Superior temporal gyrus (tissue), 1 donor: ENCODE measurements at regions not wholly inside any gene's neighbourhood (a gene's known extent, or its start where the extent isn't known, plus 50 kb on each side); places are given as distances from the start of the nearest gene placed in this dataset.
A peak's percentile ranks its signal among the peaks of the same experiment; 100 is the strongest.

Experiments used
- DNase-seq: peaks from one replicate; pipeline ENCODE4 v3.0.0-alpha.2; 2016; ENCODE audit errors: extremely low spot score

DNA sequence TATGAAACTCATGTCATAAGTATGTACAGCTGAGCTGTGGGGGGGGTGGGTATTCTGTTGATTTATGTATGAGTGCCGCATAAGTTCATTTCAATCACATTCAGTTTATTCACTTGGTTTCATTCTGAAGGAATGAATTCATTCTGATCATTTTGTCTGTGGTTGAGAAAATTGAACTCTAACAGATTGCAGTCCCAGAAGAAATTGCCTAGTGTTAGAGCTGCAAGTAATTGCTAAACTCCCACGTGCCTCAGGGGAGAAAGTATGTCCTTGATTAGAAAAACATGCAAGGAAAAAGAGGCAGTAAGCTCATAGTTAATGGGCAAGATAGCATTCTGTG, 442.4 kb upstream of the MGAT4C start:
- DNase-seq = no peak

DNA sequence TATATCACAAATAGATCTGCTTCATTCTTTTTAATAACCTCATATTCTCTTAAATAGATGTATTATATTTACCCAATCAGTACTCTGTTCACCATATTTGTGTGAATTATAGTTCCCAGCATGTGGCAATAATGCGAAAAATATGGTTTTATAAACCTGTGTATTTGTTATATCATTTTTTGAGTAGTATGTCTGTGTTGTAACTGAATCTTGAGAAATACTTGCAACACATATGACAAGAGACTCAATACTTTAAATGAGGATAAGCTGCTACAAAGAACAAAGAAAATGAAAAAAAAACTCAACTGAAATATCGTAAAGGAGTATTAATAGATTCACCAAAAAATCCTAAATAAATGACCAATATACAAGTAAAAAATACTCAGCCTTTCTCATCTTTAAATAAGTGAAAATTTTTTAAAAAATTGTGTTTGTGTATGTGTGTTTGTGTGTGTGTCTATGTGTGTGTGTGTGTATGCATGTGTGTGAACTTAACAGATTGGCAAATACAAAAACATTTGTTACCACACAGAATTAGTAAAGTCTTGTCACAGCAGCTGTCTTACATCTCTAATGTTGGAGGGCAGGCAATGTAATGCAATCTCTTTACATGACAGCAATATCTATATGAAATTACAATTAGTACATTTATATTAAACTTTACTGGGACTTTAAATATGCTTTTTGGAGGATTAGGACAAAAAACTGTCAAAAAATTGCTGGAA, 441.9 kb upstream of the MGAT4C start:
- no peak for DNase-seq

DNA sequence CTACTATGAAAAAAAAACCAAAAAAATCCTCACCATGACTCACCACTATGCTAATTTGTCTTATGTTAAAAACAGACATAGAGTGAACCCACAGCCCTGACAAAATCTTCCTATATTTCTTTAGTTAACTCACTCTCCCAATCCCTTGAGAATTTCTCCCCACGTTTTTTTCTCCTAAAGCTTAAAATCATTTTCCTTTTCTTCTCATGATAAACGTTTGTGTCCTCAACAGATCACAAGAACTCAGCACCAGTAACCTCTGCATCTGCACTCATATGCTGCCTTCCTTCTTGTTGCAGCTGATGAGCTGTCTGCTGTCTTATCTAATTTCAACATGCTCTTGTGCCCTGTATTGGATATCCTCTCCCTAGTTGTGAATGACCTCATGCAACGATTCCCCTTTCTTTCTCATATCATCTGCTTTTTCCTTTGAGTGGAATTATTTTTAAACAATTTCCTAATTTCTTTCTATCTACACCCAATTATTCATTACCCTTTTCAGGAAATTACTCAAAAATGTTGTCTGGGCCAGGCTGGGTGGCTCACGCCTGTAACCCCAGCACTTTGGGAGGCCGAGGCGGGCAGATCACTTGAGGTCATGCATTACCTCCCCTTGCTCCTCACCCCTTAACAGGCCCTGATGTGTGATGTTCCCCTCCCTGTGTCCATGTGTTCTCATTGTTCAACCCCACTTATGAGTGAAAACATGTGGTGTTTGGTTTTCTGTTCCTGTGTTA, 427.5 kb upstream of the MGAT4C start:
- DNase-seq = peak; percentile 46

DNA sequence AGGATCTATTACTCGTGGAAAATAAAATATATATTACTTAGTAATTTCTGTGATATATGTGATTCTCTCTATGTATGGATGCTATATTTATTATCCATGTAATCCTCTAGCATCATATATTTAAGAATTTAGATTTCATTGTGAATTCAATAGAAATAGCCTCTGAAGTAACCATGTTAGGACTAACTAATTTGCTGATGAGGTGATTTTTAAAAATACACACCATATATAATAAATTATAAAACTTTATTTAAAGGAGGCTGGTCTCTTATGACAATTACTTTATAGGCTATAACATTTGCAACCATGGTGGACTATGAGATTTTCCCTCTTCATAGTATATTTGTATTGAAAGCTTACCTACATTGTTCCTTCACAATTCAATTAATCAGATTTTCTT, 424.9 kb upstream of the MGAT4C start:
- no peak for DNase-seq

DNA sequence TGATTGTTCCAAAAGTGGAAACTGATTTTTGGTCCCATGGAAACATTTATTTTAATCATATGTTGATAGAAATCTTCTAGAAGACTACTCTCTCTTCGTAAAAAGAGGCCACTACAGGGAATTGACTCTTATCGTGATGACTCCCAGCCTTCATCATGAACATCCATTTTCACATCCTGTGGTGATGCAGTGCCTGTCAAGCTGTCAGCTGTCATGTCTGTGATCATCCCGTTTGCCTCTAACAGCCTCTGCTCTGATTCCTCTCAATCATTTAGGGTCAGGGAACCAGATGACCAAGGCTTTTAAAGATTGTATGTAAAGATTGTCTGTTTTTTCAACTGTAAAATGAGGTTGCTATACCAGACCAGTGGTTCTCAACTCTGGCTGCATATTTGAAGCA, 419.0 kb upstream of the MGAT4C start:
- DNase-seq = no peak

DNA sequence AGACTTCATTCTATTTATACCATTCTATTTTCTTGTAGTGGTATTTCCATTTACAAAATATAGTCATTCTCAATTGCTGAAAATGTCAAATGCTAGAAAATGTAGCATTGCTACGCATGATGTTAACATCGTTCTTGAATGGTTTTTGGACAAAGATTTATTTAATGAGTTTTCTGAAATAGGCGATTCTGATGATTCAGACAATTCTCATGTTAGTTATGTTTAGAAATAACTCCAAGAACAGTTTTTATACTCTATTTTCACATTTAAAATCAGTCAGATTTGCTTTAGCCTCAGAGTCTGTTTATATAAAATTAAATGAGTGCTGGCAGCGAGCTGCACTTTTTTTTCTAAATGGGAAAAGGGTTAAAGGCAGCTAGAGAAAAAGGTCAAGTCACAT, 414.8 kb upstream of the MGAT4C start:
- no peak for DNase-seq

DNA sequence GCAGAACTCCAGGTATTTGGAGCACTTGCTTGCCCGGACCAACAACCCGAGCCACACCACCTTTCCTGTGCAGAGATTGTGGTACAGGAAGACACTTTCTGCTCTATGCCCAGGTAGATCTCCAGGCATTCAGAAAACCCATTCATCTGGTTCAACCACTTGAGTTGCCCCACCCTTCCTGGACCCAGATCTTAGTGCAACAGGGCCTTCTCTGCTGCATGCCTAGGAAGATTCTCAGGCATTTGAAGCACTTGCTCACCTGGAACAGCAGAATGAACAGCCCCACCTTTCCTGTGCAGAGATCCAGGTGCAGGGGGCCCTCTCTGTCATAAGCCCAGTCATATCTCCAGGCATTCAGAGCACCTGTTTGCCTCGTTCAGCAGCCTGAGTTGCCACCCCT, 412.8 kb upstream of the MGAT4C start:
- no peak for DNase-seq

DNA sequence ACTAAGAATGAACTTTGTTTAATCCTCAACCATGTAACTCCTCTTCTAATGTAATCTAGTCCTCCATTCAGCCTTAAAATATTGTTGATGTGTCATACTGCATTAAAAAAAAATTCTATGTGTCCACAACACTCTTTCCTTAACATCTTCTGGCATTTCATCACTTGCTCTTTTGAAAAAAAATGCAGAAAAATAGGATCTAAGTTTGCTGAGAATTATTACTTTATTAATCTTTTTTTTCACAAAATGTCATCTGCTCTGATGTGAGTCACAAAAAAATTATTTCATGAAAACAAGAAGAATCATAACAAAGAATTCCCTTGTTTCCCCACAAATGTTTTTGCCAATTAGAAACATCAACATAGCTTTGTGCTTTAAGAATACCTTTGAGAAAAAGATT, 410.1 kb upstream of the MGAT4C start:
- DNase-seq = no peak

DNA sequence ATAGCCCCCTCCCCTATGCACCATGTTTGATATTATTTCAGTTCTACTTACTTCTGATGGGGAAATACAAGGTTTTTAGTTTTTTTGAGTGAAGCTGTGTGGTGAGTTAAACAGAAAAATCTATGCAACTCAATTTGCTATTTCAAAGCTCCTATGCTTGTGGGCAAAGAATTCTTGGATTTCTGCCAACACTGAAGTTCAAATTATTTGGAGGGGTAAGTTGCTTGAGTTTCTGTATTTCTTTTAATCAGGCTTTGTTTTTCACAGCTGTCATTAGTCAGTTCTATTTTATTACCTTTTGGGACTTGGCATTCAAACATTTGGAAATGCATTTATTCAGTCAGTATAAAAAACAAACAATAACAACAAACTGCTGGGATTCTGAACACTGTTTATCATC, 407.5 kb upstream of the MGAT4C start:
- no peak for DNase-seq

DNA sequence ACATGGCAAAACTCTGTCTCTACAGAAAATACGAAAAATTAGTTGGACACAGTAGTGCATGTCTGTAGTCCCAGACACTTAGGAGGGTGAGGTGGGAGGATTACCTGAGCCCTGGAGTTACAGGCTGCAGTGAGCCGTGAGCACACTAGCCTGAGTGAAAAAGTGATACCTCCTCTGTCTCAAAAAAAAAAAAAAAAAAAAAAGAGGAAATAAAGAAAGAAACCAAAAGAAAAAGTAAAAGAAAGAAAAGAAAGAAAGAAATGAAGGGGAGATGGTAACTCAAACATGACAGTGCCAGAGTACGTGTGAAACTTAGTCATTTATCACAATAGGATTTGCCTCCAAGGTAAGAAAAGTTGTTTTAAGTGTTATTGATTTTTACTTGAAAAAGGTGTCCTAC, 407.0 kb upstream of the MGAT4C start:
- no peak for DNase-seq

DNA sequence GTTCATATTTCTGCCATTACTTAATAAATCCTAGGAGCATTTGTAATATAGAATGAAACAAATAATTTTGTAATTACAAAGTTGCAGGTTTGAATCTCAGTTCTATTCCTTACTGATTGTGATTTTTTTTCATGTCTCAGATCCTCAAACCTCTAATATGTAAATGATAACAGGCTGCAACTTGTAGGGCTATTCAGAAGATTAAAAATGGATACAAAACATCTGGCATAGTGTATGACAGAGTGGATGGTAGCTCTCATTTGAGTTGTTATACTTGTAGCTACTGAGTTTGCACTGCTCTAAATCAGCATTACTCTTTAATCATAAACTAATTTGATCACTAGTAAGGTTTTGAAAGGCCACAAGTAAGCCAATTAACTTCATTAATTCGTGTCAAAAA, 406.3 kb upstream of the MGAT4C start:
- no peak for DNase-seq

DNA sequence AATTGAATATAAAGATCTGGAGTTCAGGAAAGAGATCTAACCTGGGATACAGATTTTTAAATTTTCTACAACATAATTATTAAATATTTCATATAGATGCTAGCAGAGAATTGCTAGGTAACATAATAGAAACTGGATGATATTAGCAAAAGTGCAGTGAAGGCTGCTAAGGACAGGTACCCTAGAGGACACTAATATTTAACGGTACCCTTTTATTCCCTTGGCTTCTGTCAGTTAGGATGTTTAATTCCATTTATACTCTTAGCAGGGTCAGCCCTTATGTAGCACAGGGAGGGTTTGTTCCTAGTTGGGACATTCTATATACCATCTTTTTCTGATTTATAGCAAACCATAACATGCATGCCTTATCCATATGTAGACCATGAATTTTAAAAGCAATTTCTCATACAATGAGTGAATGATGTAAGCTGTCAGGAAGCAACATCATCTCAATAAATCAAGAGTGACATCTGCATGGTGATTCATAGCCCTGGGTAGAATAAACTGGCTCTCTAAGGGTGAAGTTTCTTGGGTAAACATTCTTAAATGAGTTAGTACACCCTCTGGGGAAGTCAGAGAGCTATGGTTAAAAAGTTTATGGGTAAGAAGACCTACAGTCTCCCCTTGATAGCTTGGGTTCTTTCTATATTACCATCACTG, 404.4 kb upstream of the MGAT4C start:
- DNase-seq = no peak

DNA sequence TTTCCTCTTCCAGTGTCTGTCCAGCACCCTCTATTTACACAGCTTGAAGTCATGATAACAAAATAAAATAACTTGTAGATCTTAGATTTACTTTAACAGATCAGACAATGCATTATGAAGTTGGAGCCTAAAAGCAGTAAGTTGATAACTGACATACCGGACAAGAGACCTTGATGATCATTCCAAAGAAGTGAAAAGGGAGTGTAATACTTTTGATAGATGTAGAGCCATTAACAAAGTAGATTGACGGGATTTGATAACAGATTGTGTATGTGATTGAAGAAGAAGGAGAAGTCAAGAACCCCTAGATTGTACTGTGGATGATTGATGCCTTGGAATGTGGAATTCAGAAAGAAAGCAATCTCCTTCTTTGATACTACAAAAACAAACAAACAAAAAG, 403.8 kb upstream of the MGAT4C start:
- no peak for DNase-seq

DNA sequence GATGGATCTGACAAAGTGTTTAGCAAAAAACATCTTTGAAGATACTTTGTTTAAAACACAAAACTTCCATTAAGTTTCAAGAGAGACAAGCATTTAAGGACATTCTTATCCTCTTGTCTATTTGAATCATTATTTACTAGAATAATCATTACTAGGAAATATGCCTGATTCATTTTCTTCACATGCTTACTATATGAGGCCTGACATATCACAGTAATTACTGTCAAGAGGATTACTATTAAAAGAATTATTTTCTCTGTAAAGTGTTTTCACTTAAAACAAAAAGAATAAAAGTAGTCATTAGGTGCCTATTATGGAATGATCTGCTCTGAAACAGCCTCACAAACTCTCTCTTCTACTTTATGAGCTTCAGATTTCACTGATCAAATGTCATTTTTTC, 402.1 kb upstream of the MGAT4C start:
- no peak for DNase-seq

DNA sequence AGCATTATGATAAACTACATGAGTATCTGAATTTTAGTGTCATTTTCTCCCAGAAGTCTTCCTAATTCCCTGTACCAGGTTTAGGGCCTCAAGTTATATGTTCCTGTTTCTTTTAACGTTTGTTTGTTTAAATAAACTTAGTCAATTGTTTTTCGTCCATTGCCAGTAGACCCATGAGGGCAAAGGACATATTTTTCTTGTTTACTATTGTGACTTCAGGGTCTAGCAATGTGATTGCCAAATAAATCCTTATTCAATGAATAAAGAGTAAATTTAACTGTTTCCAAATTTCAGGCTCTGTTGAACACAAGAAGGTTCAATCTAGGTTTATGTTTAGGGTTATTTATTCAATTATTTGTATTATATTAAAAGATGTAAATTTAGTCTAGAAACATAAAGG, 391.6 kb upstream of the MGAT4C start:
- DNase-seq = no peak

DNA sequence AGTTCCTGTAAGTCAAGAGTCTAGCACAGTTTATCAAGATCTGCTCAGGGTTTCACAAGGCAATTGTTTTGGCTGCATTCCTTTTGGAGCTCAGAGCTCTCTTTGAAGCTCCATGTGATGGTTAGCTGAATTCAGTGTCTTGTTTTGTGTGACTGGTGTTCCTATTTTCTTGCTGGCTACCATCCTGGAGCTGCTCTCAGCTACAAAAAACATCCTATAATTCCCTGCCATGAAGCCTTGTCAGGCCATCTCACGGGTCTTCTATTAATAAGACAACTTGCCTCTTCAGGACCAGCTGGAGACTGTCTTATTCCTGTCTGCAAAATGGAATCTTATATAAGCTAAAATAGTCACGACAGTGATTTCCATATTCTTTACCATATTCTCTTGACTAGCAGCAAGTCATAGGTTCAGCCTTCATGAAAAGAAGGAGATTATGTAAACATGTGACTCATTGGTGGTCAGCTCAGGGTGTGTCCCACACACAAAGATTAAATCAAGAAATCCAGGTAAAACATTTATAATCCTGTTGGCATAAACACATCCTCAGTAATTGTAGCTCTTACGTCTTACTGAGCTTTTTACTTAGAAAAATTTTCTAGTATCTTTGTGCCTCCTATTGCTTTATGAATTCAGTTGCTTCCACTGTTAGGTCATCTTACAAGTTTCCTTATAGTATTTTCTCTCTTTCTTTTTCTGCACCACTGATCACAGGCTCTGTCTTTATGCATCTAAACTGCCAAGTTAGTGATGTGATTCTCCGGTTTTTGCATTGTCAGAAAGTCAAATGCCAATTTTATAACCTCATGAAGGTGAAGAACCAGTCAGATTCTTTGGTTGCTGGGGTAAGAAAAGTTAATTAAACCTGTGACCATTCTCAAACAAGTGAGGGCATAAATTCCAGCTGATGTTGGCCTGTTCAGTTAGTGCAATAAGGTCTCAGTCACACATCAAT, 378.5 kb upstream of the MGAT4C start:
- peak; percentile 43 for DNase-seq

DNA sequence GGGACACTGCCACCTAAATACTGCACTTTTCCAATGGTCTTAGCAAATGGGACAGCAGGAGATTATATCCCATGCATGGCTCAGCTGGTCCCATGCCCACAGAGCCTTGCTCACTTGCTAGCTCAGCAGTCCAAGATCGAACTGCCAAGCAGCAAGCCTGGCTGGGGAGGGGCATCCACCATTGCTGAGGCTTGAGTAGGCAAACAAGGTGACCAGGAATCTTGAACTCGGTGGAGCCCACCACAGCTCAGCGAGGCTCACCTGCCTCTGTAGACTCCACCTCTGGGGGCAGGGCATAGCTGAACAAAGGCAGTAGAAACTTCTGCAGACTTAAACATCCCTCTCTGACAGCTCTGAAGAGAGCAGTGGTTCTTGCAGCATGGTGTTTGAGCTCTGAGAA, 370.8 kb upstream of the MGAT4C start:
- DNase-seq = no peak

DNA sequence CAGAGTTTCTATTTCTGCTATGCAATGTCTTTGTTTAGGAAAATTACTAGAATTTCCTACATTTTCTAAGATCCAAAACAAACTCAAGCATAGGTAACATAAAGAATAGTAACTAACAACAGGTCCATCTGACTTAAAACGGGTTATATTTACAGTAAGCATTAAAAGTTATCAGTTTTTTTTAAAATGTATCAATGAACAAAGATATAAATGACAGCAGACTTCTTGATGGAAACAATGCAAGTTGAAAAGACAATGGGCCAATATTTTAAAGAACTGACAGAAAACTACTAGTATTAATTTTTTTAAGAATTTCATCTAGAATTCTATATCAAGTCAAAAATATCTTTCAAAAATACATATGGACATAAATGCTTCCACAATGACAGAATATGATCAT, 367.1 kb upstream of the MGAT4C start:
- DNase-seq = no peak

DNA sequence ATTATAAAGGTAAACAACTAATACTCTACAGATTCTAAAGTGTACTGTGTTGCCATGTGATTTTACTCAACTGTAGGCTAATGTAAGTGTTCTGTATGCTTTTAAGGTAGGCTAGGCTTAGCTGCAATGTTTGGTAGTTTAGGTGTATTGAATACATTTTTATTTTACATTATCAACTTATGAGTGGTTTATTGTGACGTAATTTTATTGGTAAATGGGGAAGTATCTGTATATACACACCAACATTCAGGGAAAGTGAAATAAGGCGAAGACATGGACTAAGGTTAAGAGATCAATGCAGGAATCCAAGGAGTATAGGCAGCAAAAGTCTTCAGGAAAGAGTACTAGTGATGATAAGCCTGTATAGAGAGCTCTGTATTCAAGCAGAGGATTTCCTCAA, 365.8 kb upstream of the MGAT4C start:
- no peak for DNase-seq

DNA sequence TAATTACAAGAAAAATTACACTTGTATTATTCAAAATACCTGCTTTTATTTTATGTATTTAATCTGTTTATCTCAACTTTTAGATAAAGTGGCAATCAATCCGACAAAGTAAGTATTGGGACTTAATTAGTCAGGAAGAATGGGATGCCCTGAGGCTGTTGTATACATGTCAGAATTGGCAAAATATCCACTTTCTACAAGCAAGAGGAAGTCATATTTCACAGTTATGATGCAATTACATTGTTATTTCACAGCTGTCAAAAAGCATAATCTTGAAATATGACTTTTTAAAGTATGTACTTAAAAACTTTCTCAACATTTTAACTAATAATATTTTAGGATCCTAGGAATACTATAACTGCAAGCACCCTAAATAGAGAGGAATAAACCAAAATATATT, 357.1 kb upstream of the MGAT4C start:
- DNase-seq = no peak

DNA sequence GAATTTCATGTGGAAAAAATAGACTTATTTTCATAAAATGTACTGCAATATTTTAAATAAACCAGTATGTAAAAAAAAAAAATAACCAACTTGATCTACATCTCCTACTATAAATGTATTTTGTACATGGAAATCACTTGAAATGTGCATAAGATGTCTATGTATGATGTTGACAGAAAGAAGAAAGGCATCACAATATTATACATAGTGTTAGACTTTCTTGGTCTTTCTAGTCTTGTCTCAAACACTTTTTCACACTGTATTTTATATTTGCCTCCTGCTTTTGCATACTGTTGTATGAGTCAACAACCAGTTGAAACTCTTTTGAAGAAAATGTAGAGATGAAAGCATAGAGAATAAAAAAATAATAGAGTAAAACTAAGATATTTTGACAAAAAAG, 352.4 kb upstream of the MGAT4C start:
- no peak for DNase-seq
